SKM-1 treated with dmso at 0.1 percent for 144 hours (cell line): ENCODE measurements at regions not wholly inside any gene's neighbourhood (a gene's known extent, or its start where the extent isn't known, plus 50 kb on each side); places are given as distances from the start of the nearest gene placed in this dataset.

Experiments used
- DNase-seq: peaks from one replicate; lab custom pipeline; 2025; ENCODE audit not compliant: unreplicated experiment; lab: John Stamatoyannopoulos, UW

GRCh38 chrX:69085151-69085550 is 80.1 kb downstream of the PJA1 start:
- no peak for DNase-seq

GRCh38 chrX:69083801-69084200 is 81.5 kb downstream of the PJA1 start:
- DNase-seq: no peak

DNA sequence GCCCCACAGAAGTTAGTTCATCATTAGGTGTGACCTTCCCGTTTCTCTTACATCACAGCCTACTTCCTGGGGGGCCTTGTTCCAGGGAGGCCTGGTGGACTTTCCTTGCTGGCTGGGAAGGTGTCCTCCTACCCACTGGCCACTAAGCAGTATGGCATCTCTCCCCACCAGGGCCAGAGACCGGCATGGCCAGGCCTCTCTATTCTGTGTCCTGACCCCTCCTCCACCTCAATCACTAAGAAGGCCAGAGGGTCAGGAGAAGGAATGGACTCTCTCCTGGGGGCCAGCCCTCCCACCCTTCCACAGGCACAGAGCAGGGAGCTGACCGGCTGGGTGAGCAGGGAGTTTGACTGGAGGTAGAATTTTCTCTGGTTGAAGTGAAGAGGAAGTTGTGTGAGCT is 81.9 kb downstream of the PJA1 start:
- DNase-seq: no peak

GRCh38 chrX:69082753-69083150 is 82.5 kb downstream of the PJA1 start:
- DNase-seq: no peak

- DNase-seq: no peak
These were observed 83.0 kb downstream of the PJA1 start for GRCh38 chrX:69082055-69082752.

GRCh38 chrX:69080855-69081465 is 84.3 kb downstream of the PJA1 start:
- DNase-seq: no peak

GRCh38 chrX:69079268-69079667 is 86.0 kb downstream of the PJA1 start:
- DNase-seq: no peak

- no peak for DNase-seq
These were observed 87.3 kb downstream of the PJA1 start for GRCh38 chrX:69077895-69078455.

DNA sequence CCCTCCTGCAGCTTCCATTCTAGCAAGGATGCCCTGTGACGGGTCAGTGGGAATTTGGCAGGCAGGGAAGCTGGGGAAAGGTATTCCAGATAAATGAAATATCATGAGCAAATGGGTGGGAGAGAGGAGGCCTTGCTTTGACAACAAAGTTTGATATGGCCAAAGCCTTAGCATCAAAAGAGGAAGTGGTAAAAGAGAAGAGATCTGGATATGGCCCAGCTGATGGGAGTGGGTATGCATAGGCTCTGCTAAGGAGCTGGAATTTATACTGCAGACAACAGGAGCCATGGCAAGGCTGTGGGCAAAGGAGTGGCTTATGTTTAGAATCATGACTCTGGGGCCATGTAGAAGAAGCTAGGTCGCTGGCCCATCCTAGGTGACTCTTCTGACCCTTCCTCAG is 89.2 kb downstream of the PJA1 start:
- no peak for DNase-seq

GRCh38 chrX:69074726-69075125 is 90.5 kb downstream of the PJA1 start:
- DNase-seq: no peak

DNA sequence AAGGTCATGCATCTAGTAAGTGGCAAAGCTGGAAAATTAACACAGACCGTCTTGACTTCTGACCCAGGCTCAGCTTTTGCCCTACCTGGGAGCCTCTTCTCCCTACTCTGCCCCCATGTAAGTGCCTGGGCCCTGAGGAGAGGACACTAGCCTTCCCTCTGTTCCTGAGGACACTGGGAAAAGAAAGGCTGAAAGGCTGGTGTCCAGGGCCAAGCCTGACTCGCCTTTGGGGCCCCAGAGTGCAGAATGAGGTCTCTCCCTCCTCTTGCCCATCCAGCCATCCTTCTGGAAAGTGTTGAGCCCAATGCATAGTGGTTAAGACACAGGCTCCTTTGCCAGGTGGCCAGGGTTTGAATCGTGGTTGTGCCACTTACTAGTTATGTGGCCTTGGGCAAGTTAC is 91.5 kb downstream of the PJA1 start:
- no peak for DNase-seq

- no peak for DNase-seq
These were observed 92.0 kb downstream of the PJA1 start for GRCh38 chrX:69073241-69073640.

DNA sequence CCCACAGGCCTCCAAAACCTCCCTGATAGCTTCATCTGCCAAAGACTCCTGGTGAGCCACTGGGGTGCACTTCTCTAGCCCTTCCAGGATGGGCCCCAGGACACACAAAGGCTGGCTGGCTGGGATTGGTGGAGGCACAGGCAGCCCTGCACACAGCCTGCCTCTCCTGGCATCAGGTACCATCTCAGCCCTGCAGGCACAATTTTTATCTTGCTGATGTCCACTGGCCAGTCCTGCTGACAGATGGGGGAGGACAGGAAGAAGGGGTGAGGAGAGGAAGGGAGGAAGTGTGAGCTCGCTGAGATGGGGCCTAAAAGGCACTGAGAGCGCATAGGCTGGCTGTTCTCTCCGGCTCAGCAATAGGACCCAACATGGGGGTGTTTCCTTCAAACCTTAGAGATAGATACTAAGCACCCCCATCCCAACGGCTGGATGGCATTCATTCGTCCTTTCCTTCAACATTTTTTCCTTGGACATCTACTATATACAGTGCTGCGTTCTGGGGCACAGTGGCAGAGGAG is 92.7 kb downstream of the PJA1 start:
- DNase-seq: no peak

DNA sequence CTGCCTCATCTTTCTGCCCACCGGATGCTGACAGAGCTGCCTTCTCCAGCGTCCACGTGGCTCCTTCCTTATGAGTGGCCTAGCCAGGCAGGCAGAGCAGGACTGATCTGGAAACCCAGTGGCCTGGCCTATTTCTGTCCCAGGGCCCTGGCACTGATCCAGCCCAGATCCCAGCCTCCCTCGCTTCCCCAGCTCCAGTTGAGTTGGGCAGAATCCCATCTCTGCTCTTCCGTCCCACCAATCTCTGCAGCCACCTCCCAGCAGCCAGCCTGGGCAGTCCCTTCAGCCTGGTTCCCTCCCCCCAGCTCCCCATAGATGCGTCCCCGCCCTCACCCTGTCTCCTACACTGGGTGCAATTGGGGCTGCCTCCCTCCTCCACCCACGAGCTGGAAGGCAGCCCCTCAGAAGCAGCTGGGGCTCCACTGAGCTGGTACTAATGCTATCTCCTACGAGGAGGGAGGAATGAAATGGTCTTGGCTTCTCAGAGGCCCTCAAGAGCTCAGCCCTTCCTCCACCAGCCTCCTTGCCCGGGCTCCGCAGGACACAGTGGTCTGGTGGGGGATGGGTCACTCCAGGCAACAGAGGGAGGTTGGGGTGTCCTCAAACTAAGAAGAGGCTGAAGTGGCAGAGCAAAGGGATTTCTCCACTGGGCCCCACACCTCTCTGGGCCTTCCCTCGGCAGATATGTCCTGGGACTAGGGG is 94.2 kb downstream of the PJA1 start:
- no peak for DNase-seq

DNA sequence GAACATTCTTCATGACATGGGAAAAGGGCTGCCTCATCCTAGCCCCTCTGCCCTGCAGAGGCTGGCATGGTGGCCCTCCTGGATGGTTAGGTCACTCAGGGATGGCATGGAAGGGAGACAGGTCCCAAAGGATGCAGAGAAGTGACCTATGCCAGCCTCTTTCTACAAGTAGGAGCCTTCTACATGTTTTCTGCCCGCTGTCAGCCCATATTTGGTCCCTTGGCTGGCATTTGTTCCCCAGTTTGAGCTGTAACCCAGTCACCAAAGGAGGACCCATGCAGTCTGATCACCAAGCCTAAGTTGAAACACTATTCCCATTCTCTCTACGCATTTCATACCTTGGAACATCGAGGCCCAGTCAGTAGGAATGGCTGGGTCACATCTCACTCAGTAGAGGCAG is 95.4 kb downstream of the PJA1 start:
- DNase-seq: no peak

DNA sequence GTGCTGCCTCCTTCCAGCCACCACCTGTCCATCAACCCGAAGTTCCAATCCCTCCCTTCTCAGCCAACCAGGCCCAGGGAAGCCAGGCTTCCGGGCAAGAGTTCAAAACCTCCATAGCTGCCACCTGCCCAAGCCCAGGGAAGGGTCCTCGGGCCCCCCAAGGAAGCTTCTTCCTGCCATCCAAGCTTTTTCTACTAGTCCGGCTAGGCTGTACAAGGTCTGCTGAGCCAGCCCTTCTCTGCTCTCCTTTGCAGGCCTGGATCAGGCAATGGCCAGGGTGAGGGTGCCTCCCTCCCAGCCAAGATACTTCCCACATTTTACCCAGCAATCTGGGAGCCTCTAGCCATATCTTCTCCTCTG is 96.2 kb downstream of the PJA1 start:
- DNase-seq: no peak

DNA sequence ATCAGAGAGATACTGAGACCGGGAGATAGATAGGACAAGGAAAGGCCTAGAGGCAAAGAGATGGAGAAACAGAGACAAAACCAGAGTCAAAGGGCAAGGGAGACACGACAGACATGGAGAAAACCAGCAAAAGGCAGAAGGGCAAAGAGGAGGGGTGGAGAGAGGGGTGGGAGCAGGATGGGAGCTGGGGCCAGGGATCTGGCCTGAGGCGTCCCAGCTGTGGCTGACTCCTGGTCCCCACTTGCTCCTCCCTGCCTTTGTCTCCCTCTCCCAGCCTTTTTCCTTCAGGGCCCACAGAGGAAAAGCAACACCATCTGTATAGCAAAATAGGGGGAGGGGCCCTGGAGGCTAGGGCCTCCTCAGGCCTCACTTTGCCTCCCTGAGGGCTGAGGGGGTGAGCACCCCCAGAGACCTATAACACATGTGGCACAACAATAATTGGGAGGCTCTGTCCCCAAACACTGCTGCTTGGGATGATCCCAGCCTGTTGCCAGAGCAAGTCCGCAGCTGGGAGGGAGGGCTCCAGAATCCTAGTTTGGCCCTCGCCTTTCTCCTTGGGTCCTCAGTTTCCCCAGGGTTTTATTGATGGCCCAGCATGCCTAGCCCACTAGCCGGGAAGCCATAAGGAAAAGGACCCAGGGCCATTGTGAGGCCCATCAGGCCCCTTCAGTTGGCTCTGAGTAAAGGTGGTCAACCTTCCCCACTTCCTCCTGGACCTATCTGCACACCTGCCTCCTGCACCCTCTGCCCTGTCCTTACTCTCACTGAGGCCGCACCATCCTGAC is 96.8 kb downstream of the PJA1 start:
- DNase-seq: no peak

DNA sequence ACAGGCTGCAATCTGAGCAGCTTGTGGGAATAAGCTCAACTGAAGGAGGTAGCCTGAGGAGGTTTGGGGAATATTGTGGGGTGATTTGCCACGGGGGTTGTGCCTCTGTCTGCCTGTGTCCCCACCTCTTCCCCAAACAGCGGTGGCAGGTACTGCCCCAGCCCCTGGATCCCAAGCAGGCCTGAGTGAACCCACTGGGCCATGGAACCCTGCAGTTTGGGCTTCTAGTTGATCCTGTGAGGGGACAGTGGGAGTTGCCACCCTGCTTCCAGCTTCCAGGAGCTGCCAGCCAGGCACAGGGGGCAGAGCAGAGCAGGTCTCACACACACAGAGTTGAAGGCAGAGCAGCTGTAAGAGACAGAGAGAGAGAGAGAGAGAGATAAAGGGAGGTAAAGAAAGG is 97.4 kb downstream of the PJA1 start:
- no peak for DNase-seq

- no peak for DNase-seq
These were observed 98.2 kb downstream of the PJA1 start for GRCh38 chrX:69066966-69067525.

- DNase-seq: no peak
These were observed 99.1 kb downstream of the PJA1 start for GRCh38 chrX:69066021-69066757.
